ENCODE measurements at regions not wholly inside any gene's neighbourhood (a gene's known extent, or its start where the extent isn't known, plus 50 kb on each side); places are given as distances from the start of the nearest gene placed in this dataset.

GRCh38 chr22:49203859-49204598 is 623.6 kb downstream of the BRD1 start:
- Histone ChIP-seq H3K27me3 (ENCODE audit: insufficient read depth, poor library complexity, severe bottlenecking) (no peaks in the 10 kb centered on the region), H3K4me3 (replicated peaks; ENCODE audit: insufficient read depth, low read length) (no peak overlapping the region), H3K27ac (replicated peaks) (no peak overlapping the region)
- TF ChIP-seq POLR2AphosphoS5 (IDR thresholded peaks at IDR 0.05; ENCODE audit: low read depth) (no peak), GABPA (IDR thresholded peaks at IDR 0.05; ENCODE audit: low read depth) (no peak), REST (IDR thresholded peaks at IDR 0.05; ENCODE audit: insufficient replicate concordance, low read depth) (no peak), CTCF (IDR thresholded peaks at IDR 0.05; ENCODE audit: insufficient read depth, low read length) (no peak), SPI1 (IDR thresholded peaks at IDR 0.05; ENCODE audit: borderline replicate concordance, low read depth) (no peak)
- DNase-seq (ENCODE audit: low read depth in 1 of 2, low spot score in 1 of 2): no peak

GRCh38 chr22:49203091-49203858 is 624.4 kb downstream of the BRD1 start:
- H3K4me3 ChIP-seq (replicated peaks; ENCODE audit: insufficient read depth, low read length): no peak overlapping the region
- no peak for DNase-seq (ENCODE audit: low read depth in 1 of 2, low spot score in 1 of 2)
- H3K27ac ChIP-seq (replicated peaks): no peak overlapping the region
- no peaks in the 10 kb centered on the region for H3K27me3 ChIP-seq (ENCODE audit: insufficient read depth, poor library complexity, severe bottlenecking)
- TF ChIP-seq CTCF (IDR thresholded peaks at IDR 0.05; ENCODE audit: insufficient read depth, low read length) (no peak), GABPA (IDR thresholded peaks at IDR 0.05; ENCODE audit: low read depth) (no peak), POLR2AphosphoS5 (IDR thresholded peaks at IDR 0.05; ENCODE audit: low read depth) (no peak), SPI1 (IDR thresholded peaks at IDR 0.05; ENCODE audit: borderline replicate concordance, low read depth) (no peak), REST (IDR thresholded peaks at IDR 0.05; ENCODE audit: insufficient replicate concordance, low read depth) (no peak)

GRCh38 chr22:49202226-49202625 is 625.4 kb downstream of the BRD1 start:
- DNase-seq (ENCODE audit: low read depth in 1 of 2, low spot score in 1 of 2): no peak
- H3K4me3 ChIP-seq (replicated peaks; ENCODE audit: insufficient read depth, low read length): no peak overlapping the region
- H3K27ac ChIP-seq (replicated peaks): no peak overlapping the region
- H3K27me3 ChIP-seq (ENCODE audit: insufficient read depth, poor library complexity, severe bottlenecking): no peaks in the 10 kb centered on the region
- TF ChIP-seq SPI1 (IDR thresholded peaks at IDR 0.05; ENCODE audit: borderline replicate concordance, low read depth) (no peak), REST (IDR thresholded peaks at IDR 0.05; ENCODE audit: insufficient replicate concordance, low read depth) (no peak), POLR2AphosphoS5 (IDR thresholded peaks at IDR 0.05; ENCODE audit: low read depth) (no peak), GABPA (IDR thresholded peaks at IDR 0.05; ENCODE audit: low read depth) (no peak), CTCF (IDR thresholded peaks at IDR 0.05; ENCODE audit: insufficient read depth, low read length) (no peak)

Data from HL-60 (cell line).